ENCODE measurements at regions not wholly inside any gene's neighbourhood (a gene's known extent, or its start where the extent isn't known, plus 50 kb on each side); places are given as distances from the start of the nearest gene placed in this dataset.

- Histone ChIP-seq H3K4me3 (no peak overlapping the region), H3K4me1 (no peaks in the 10 kb centered on the region), H3K9me3 (no peaks in the 10 kb centered on the region), H3K36me3 (no peaks in the 10 kb centered on the region), H3K27ac (no peak overlapping the region), H3K27me3 (peaks cover 3% of the 10 kb centered on the region)
- 77% methylated on average over 3 of the region's 3 CpGs for WGBS
- no peak for DNase-seq (ENCODE audit: low spot score in 2 of 2)
- TF ChIP-seq CTCF (IDR thresholded peaks at IDR 0.05), result no peak
- no peak for TF ChIP-seq EP300 (IDR thresholded peaks at IDR 0.05)
- no peak for TF ChIP-seq POLR2A (IDR thresholded peaks at IDR 0.05)
- no peak for TF ChIP-seq POLR2AphosphoS5 (IDR thresholded peaks at IDR 0.05)
Observed at GRCh38 chr2:45273412-45274249, 264.4 kb upstream of the SIX2 start.

GRCh38 chr2:45272549-45273265, 263.5 kb upstream of the SIX2 start:
- peaks cover 6% of the 10 kb centered on the region for H3K27me3 ChIP-seq
- no peak overlapping the region for H3K27ac ChIP-seq
- no peaks in the 10 kb centered on the region for H3K4me1 ChIP-seq

GRCh38 chr2:45269149-45269793, 260.0 kb upstream of the SIX2 start:
- Histone ChIP-seq H3K4me3 (no peak overlapping the region), H3K4me1 (no peaks in the 10 kb centered on the region), H3K27me3 (peaks cover 6% of the 10 kb centered on the region), H3K36me3 (no peaks in the 10 kb centered on the region), H3K9me3 (no peaks in the 10 kb centered on the region), H3K27ac (no peak overlapping the region)
- TF ChIP-seq POLR2A (IDR thresholded peaks at IDR 0.05) (no peak), EP300 (IDR thresholded peaks at IDR 0.05) (no peak), CTCF (IDR thresholded peaks at IDR 0.05) (no peak), POLR2AphosphoS5 (IDR thresholded peaks at IDR 0.05) (no peak)
- no peak for DNase-seq (ENCODE audit: low spot score in 2 of 2)
- WGBS, result 79% methylated on average over 7 of the region's 7 CpGs

More at GRCh38 chr2:45272549-45273265, 263.5 kb upstream of the SIX2 start:
- Histone ChIP-seq H3K9me3 (no peaks in the 10 kb centered on the region), H3K36me3 (no peaks in the 10 kb centered on the region), H3K4me3 (no peak overlapping the region)
- 68% methylated on average over 2 of the region's 2 CpGs for WGBS
- TF ChIP-seq CTCF (IDR thresholded peaks at IDR 0.05) (no peak), POLR2A (IDR thresholded peaks at IDR 0.05) (no peak), POLR2AphosphoS5 (IDR thresholded peaks at IDR 0.05) (no peak), EP300 (IDR thresholded peaks at IDR 0.05) (no peak)
- DNase-seq (ENCODE audit: low spot score in 2 of 2), result no peak

- Histone ChIP-seq H3K27ac (no peak overlapping the region), H3K27me3 (peaks cover 6% of the 10 kb centered on the region), H3K4me3 (no peak overlapping the region), H3K9me3 (no peaks in the 10 kb centered on the region), H3K4me1 (no peaks in the 10 kb centered on the region), H3K36me3 (no peaks in the 10 kb centered on the region)
- no peak for DNase-seq (ENCODE audit: low spot score in 2 of 2)
- TF ChIP-seq POLR2A (IDR thresholded peaks at IDR 0.05), result no peak
- no peak for TF ChIP-seq POLR2AphosphoS5 (IDR thresholded peaks at IDR 0.05)
- no peak for TF ChIP-seq CTCF (IDR thresholded peaks at IDR 0.05)
- TF ChIP-seq EP300 (IDR thresholded peaks at IDR 0.05), result no peak
- WGBS, result 69% methylated on average over 3 of the region's 3 CpGs
Observed at GRCh38 chr2:45268631-45269030, 259.4 kb upstream of the SIX2 start.

All from suprapubic skin (tissue), 4 donors.